Cardiac fibroblast (primary cell): ENCODE measurements at regions not wholly inside any gene's neighbourhood (a gene's known extent, or its start where the extent isn't known, plus 50 kb on each side); places are given as distances from the start of the nearest gene placed in this dataset.
A peak's percentile ranks its signal among the peaks of the same experiment; 100 is the strongest.

Experiments used
- DNase-seq, 2 donors: peaks; one replicate each; pipeline versions ENCODE4 v3.0.0 to v3.0.0-alpha.2; 2010; ENCODE audit warnings: low read depth in 2 of 2
- H3K4me3 ChIP-seq, 2 donors: replicated peaks in 1 of 2; 1 replicate in 1 of 2; 2 replicates in 1 of 2; pipeline ENCODE4 v1.5.1; 2011; ENCODE audit warnings: low read depth in 2 of 2, low read length in 2 of 2, mild to moderate bottlenecking in 2 of 2, moderate library complexity in 1 of 2
- CTCF ChIP-seq: IDR thresholded peaks from one replicate; pipeline ENCODE4 v1.5.1; 2011; ENCODE audit warnings: low read depth, mild to moderate bottlenecking, low read length, inconsistent platforms

GRCh38 chr2:166661824-166662223 is 167.8 kb upstream of the SCN7A start:
- no peak for TF ChIP-seq CTCF
- H3K4me3 ChIP-seq, result no peak overlapping the region
- no peak for DNase-seq

- DNase-seq, result no peak
- no peak for TF ChIP-seq CTCF
- H3K4me3 ChIP-seq, result no peak overlapping the region
Observed at GRCh38 chr2:166661391-166661790, 167.3 kb upstream of the SCN7A start.

- no peak for DNase-seq
- no peak for TF ChIP-seq CTCF
- no peak overlapping the region for H3K4me3 ChIP-seq
Observed at GRCh38 chr2:166658901-166659300, 164.9 kb upstream of the SCN7A start.

GRCh38 chr2:166653185-166653813 is 159.2 kb upstream of the SCN7A start:
- no peak overlapping the region for H3K4me3 ChIP-seq
- DNase-seq, result peak; percentile 40 to 78
- TF ChIP-seq CTCF, result no peak

GRCh38 chr2:166651991-166652390 is 157.9 kb upstream of the SCN7A start:
- H3K4me3 ChIP-seq, result no peak overlapping the region
- DNase-seq, result no peak
- TF ChIP-seq CTCF, result no peak

- TF ChIP-seq CTCF, result no peak
- H3K4me3 ChIP-seq, result no peak overlapping the region
- peak; percentile 67 to 77 for DNase-seq
Observed at GRCh38 chr2:166651080-166651675, 157.1 kb upstream of the SCN7A start.

- TF ChIP-seq CTCF, result no peak
- no peak for DNase-seq
- H3K4me3 ChIP-seq, result no peak overlapping the region
Observed at GRCh38 chr2:166647935-166648334, 153.9 kb upstream of the SCN7A start.
